ES-I3 (cell line): ENCODE measurements at regions not wholly inside any gene's neighbourhood (a gene's known extent, or its start where the extent isn't known, plus 50 kb on each side); places are given as distances from the start of the nearest gene placed in this dataset.

Experiments used
- H3K36me3 ChIP-seq: 2 replicates; pipeline ENCODE4 v1.6.1; 2013; ENCODE audit warnings: mild to moderate bottlenecking, low read length, control low read depth, moderate library complexity; ENCODE audit not compliant: insufficient read depth
- H3K4me1 ChIP-seq: 2 replicates; pipeline ENCODE4 v1.6.1; 2013; ENCODE audit warnings: mild to moderate bottlenecking, control low read depth, low read length; ENCODE audit not compliant: insufficient read depth
- H3K9ac ChIP-seq: 2 replicates; pipeline ENCODE4 v1.6.1; 2013; ENCODE audit warnings: low read depth, mild to moderate bottlenecking, low read length, moderate library complexity
- H3K9me3 ChIP-seq: 2 replicates; pipeline ENCODE4 v1.6.1; 2013; ENCODE audit warnings: mild to moderate bottlenecking, low read length, moderate library complexity; ENCODE audit not compliant: control insufficient read depth, insufficient read depth

- H3K4me1 ChIP-seq = peaks cover 19% of the 10 kb centered on the region; the same call in 1 of the 2 replicates
- no peak overlapping the region for H3K9ac ChIP-seq
- H3K36me3 ChIP-seq = no peaks in the 10 kb centered on the region
- no peaks in the 10 kb centered on the region for H3K9me3 ChIP-seq
Measured at GRCh38 chr4:15340902-15341732, 86.7 kb upstream of the C1QTNF7 start.

DNA sequence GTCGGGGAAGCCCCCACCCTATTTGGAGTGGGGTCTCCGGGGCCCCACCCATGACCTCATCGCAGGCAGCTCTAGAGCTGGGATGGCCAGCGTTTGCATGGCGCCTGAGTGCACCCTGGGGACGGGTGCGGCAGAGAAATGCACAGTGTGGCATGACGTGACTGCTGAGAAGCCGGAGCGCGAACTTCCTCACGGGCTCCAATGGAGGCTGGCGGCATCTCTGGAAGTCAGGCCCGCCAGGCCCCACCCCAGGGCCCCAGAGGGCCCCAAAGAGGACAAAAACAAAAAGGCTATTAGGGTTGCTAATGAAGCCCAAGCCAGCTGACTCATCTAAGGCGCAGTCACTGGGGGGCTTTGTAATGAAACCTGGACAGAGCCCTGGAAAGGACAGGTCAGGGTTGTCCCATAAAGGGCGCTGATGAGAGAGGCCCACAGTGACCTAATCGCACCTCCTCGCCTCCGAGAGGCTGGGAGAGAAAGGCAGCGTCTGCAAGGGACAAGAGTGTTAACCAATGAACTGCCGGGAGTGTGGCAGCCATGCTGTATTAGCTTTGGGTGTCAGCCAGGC lies 86.0 kb upstream of the C1QTNF7 start:
- H3K9ac ChIP-seq = no peak overlapping the region
- H3K36me3 ChIP-seq = no peaks in the 10 kb centered on the region
- no peaks in the 10 kb centered on the region for H3K9me3 ChIP-seq

GRCh38 chr4:15343000-15343399 lies 84.8 kb upstream of the C1QTNF7 start:
- Histone ChIP-seq H3K4me1 (peaks cover 13% of the 10 kb centered on the region; the same call in 1 of the 2 replicates), H3K9ac (no peak overlapping the region), H3K36me3 (no peaks in the 10 kb centered on the region), H3K9me3 (no peaks in the 10 kb centered on the region)

More for the DNA sequence above, 86.0 kb upstream of the C1QTNF7 start:
- H3K4me1 ChIP-seq = peaks cover 13% of the 10 kb centered on the region; the same call in 1 of the 2 replicates

DNA sequence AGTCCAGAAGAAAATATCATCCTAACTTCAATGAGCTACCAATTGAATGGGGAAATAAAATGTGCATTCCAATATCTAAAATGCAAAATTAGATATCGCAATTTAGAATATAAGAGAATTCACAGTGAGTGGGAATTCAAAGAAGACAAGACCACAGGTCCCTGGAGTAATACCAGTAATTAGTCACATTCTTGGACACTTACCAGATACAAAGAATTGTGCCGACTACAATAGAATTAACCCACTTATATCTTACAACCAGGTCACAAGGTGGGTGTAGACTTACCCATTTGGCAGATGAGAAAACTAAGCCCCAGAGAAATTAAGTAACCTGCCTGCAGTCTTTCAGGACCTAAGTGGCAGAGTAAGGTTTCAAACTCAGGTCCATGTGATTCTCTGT lies 84.3 kb upstream of the C1QTNF7 start:
- H3K9ac ChIP-seq = no peak overlapping the region
- H3K9me3 ChIP-seq = no peaks in the 10 kb centered on the region
- peaks cover 13% of the 10 kb centered on the region; the same call in 1 of the 2 replicates for H3K4me1 ChIP-seq
- no peaks in the 10 kb centered on the region for H3K36me3 ChIP-seq

DNA sequence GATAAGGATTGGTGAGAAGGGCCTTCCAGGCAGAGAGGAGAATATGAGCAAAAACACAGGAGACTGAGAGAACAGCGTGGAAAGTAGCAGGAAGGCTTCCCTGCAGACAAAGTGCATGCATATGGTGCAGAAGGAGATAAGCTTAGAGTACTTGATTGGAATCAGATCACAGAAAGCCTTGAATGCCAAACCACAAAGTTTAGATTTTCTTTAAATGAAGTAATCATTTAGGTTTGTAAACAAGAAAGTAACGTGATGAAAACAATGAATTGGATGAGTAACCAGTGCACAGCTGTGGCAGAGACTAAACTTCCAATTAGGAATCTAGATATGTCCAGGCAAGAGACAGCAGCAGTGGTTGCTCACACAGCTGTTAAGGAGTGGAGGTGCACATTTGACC lies 83.8 kb upstream of the C1QTNF7 start:
- H3K4me1 ChIP-seq = peaks cover 13% of the 10 kb centered on the region; the same call in 1 of the 2 replicates
- no peaks in the 10 kb centered on the region for H3K9me3 ChIP-seq
- H3K36me3 ChIP-seq = no peaks in the 10 kb centered on the region
- H3K9ac ChIP-seq = no peak overlapping the region

DNA sequence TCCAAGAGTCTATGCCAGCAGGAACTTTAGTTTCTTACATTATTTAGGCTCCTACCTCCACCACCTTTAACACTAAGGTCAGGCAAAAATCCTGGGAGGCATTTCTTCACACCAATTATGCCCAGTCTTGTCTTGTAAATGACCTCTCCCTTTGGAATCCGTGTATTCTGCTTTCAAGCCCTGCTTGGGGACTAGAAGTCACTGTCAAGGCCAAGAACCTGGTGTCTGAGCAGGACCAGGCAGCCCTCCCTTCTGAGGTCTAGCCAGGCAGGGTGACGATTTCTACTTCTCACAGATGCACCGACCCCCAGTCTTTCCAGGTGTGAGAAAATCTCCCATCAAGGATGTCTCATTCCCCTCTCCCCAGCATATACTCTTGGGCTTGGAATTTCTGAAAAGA lies 82.7 kb upstream of the C1QTNF7 start:
- Histone ChIP-seq H3K36me3 (no peaks in the 10 kb centered on the region), H3K9me3 (no peaks in the 10 kb centered on the region), H3K4me1 (peaks cover 13% of the 10 kb centered on the region; the same call in 1 of the 2 replicates), H3K9ac (no peak overlapping the region)

GRCh38 chr4:15348236-15348635 lies 79.6 kb upstream of the C1QTNF7 start:
- no peaks in the 10 kb centered on the region for H3K36me3 ChIP-seq
- H3K9ac ChIP-seq = no peak overlapping the region
- 0 out of 2 replicates have a peak, but pooled peaks cover 6% of the 10 kb centered on the region for H3K4me1 ChIP-seq

GRCh38 chr4:15348695-15349094 lies 79.1 kb upstream of the C1QTNF7 start:
- no peak overlapping the region for H3K9ac ChIP-seq
- 0 out of 2 replicates have a peak, but pooled peaks cover 6% of the 10 kb centered on the region for H3K4me1 ChIP-seq
- H3K36me3 ChIP-seq = no peaks in the 10 kb centered on the region
- no peaks in the 10 kb centered on the region for H3K9me3 ChIP-seq

More at GRCh38 chr4:15348236-15348635, 79.6 kb upstream of the C1QTNF7 start:
- no peaks in the 10 kb centered on the region for H3K9me3 ChIP-seq

GRCh38 chr4:15349531-15349935 lies 78.3 kb upstream of the C1QTNF7 start:
- 0 out of 2 replicates have a peak, but pooled peaks cover 6% of the 10 kb centered on the region for H3K4me1 ChIP-seq
- no peak overlapping the region for H3K9ac ChIP-seq
- H3K9me3 ChIP-seq = no peaks in the 10 kb centered on the region
- H3K36me3 ChIP-seq = no peaks in the 10 kb centered on the region

- Histone ChIP-seq H3K4me1 (0 out of 2 replicates have a peak, but pooled peaks cover 4% of the 10 kb centered on the region), H3K9me3 (no peaks in the 10 kb centered on the region), H3K36me3 (no peaks in the 10 kb centered on the region), H3K9ac (no peak overlapping the region)
Measured at GRCh38 chr4:15349965-15350364, 77.9 kb upstream of the C1QTNF7 start.

- no peaks in the 10 kb centered on the region for H3K9me3 ChIP-seq
- H3K9ac ChIP-seq = no peak overlapping the region
- H3K36me3 ChIP-seq = no peaks in the 10 kb centered on the region
- 0 out of 2 replicates have a peak, but pooled peaks cover 6% of the 10 kb centered on the region for H3K4me1 ChIP-seq
Measured at GRCh38 chr4:15352524-15352923, 75.3 kb upstream of the C1QTNF7 start.

- no peak overlapping the region for H3K9ac ChIP-seq
- H3K9me3 ChIP-seq = no peaks in the 10 kb centered on the region
- H3K4me1 ChIP-seq = 0 out of 2 replicates have a peak, but pooled peaks cover 6% of the 10 kb centered on the region
- H3K36me3 ChIP-seq = no peaks in the 10 kb centered on the region
Measured at GRCh38 chr4:15353207-15353606, 74.6 kb upstream of the C1QTNF7 start.

DNA sequence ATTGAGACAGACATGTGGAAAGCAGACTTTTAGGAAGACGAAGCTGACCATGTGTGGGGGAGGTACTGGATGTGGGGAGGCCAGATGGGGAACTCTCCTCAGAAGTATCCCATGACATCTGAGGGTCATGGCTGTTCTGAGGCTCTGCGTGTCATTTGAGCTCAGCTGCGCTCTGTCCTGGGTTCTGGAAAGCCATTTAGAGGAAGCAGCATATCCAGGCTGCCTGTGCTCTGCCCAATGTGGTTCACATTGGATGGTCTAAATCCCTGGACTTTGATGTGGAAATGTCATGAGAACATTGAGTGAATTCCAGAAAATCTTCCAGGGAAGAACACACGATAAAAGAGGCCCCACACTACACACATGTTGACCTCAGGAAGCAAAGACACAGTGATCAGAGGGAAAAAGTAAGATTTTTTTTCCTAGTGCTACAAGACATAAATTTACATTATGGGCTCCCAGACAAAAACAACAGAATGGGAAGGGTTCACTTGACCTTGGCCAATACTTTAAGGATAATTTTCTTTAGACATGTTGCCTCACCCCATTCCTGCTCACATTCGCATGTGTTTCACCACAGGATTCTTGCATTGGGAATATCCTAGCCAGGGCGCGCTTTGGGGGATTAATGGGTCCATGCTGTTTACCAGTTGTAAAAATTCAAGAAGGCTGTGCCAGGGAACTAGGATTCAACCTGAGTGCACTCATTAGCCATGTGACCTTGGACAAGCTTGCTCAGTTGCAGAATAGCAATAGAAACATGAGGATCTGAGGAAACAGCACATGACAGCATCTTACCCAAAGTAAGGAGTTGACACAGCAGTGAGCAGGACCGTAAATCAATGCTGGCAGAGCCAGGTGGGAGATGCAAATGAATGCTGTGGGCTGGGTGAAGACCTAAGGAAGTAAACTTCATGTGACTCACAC lies 73.2 kb upstream of the C1QTNF7 start:
- H3K9me3 ChIP-seq = no peaks in the 10 kb centered on the region
- H3K4me1 ChIP-seq = 0 out of 2 replicates have a peak, but pooled peaks cover 6% of the 10 kb centered on the region
- H3K9ac ChIP-seq = no peak overlapping the region
- H3K36me3 ChIP-seq = no peaks in the 10 kb centered on the region

DNA sequence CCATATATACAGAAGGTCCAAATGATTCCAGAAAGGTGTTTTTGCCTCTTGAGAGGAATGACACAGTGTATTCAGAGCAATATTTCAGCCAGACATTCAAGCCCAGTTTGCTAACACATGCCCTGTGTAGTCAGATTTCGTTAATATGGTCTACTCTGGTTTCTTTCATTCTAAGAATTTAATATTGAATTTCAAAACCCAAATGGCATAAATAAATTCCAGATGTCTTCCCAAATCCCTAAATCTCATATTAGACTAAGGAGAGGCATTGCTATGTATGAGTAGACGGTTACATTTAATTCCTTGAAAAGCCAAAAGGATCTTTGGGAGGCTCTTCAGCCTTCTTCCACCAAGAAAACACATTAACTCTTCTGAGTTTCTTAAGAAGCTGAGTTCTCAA lies 66.3 kb upstream of the C1QTNF7 start:
- H3K4me1 ChIP-seq = peaks cover 3% of the 10 kb centered on the region; the same call in 1 of the 2 replicates
- H3K9ac ChIP-seq = no peak overlapping the region
- H3K9me3 ChIP-seq = no peaks in the 10 kb centered on the region
- no peaks in the 10 kb centered on the region for H3K36me3 ChIP-seq
